ENCODE measurements at regions not wholly inside any gene's neighbourhood (a gene's known extent, or its start where the extent isn't known, plus 50 kb on each side); places are given as distances from the start of the nearest gene placed in this dataset.

GRCh38 chr13:97654236-97654635, 220.3 kb downstream of the RAP2A start:
- no peak for FAIRE-seq
- no peak for ATAC-seq
- no peak overlapping the region for H3K4me3 ChIP-seq
- no peak for DNase-seq (ENCODE audit: low read depth in 1 of 2, low spot score in 1 of 2)
- TF ChIP-seq EHF (CRISPR knock-in tag; IDR thresholded peaks at IDR 0.05) (no peak), ELK1 (IDR thresholded peaks at IDR 0.05; ENCODE audit: low read depth, low read length) (no peak), JUNB (IDR thresholded peaks at IDR 0.05) (no peak), KDM5A (IDR thresholded peaks at IDR 0.05) (no peak), E2F6 (IDR thresholded peaks at IDR 0.05; ENCODE audit: borderline replicate concordance, low read depth) (no peak), FOSB (CRISPR knock-in tag; IDR thresholded peaks at IDR 0.05) (no peak), CHD2 (IDR thresholded peaks at IDR 0.05; ENCODE audit: low read length, partially characterized antibody) (no peak), REST (IDR thresholded peaks at IDR 0.05) (no peak), HES2 (IDR thresholded peaks at IDR 0.05) (no peak), SMC3 (IDR thresholded peaks at IDR 0.05) (no peak), HOXB13 (CRISPR knock-in tag; IDR thresholded peaks at IDR 0.05; ENCODE audit: low read depth) (no peak), FOSL2 (IDR thresholded peaks at IDR 0.05) (no peak), FOSL2 (CRISPR knock-in tag; IDR thresholded peaks at IDR 0.05) (no peak), ZNF302 (CRISPR knock-in tag; IDR thresholded peaks at IDR 0.05) (no peak), ZC3H11A (IDR thresholded peaks at IDR 0.05) (no peak)
- POLR2A ChIA-PET, result no interaction called here
- CTCF ChIA-PET, result no interaction called here
- no peaks in the 10 kb centered on the region for H3K4me1 ChIP-seq
- H3K27ac ChIP-seq, result no peak overlapping the region
- no peaks in the 10 kb centered on the region for H3K9me3 ChIP-seq
- no peak overlapping the region for H3K4me2 ChIP-seq
- 47% methylated on average over 5 of the region's 5 CpGs for WGBS (ENCODE audit: missing lambda C conversion rate)

- FAIRE-seq (no peak), DNase-seq (ENCODE audit: low read depth in 1 of 2, low spot score in 1 of 2) (no peak), ATAC-seq (no peak)
- no peaks in the 10 kb centered on the region for H3K4me1 ChIP-seq
- ChIA-PET POLR2A (no interaction called here), CTCF (no interaction called here)
- H3K4me2 ChIP-seq, result no peak overlapping the region
- no peak for TF ChIP-seq MAZ (IDR thresholded peaks at IDR 0.05; ENCODE audit: borderline replicate concordance, low read depth, low read length)
- no peak for TF ChIP-seq RFX5 (IDR thresholded peaks at IDR 0.05)
- TF ChIP-seq HDAC2 (IDR thresholded peaks at IDR 0.05), result no peak
- no peak for TF ChIP-seq RARB (CRISPR knock-in tag; IDR thresholded peaks at IDR 0.05)
- no peak for TF ChIP-seq CHD4 (IDR thresholded peaks at IDR 0.05; ENCODE audit: borderline replicate concordance)
- no peak for TF ChIP-seq ATOH8 (CRISPR knock-in tag; IDR thresholded peaks at IDR 0.05; ENCODE audit: low read depth)
- TF ChIP-seq HMGXB4 (CRISPR knock-in tag; IDR thresholded peaks at IDR 0.05; ENCODE audit: borderline replicate concordance), result no peak
- TF ChIP-seq TP53 (CRISPR knock-in tag; IDR thresholded peaks at IDR 0.05), result no peak
- TF ChIP-seq KDM5A (IDR thresholded peaks at IDR 0.05), result no peak
- no peak for TF ChIP-seq RNF2 (IDR thresholded peaks at IDR 0.05; ENCODE audit: borderline replicate concordance, low read depth)
- TF ChIP-seq PHF8 (IDR thresholded peaks at IDR 0.05; ENCODE audit: borderline replicate concordance, low read depth), result no peak
- no peak for TF ChIP-seq JUN (IDR thresholded peaks at IDR 0.05)
- TF ChIP-seq SREBF2 (IDR thresholded peaks at IDR 0.05), result no peak
- no peak for TF ChIP-seq FOSB (CRISPR knock-in tag; IDR thresholded peaks at IDR 0.05)
- no peak for TF ChIP-seq FOXS1 (CRISPR knock-in tag; IDR thresholded peaks at IDR 0.05)
- H3K4me3 ChIP-seq, result no peak overlapping the region
- H3K9me3 ChIP-seq, result no peaks in the 10 kb centered on the region
- H3K27ac ChIP-seq, result no peak overlapping the region
Observed at GRCh38 chr13:97658556-97658955, 224.6 kb downstream of the RAP2A start.

Data from A549 (cell line).